ENCODE measurements at regions not wholly inside any gene's neighbourhood (a gene's known extent, or its start where the extent isn't known, plus 50 kb on each side); places are given as distances from the start of the nearest gene placed in this dataset.

- Mint-ChIP-seq H3K36me3 (ENCODE audit: low read depth) (no peaks in the 10 kb centered on the region), H3K27ac (no peak overlapping the region), H3K9me3 (no peaks in the 10 kb centered on the region), H3K4me3 (no peak overlapping the region), H3K4me1 (no peaks in the 10 kb centered on the region), H3K27me3 (peaks cover 3% of the 10 kb centered on the region)
- ATAC-seq (replicated peaks), result no peak
Measured at GRCh38 chrX:129238011-129238410, 285.3 kb downstream of the SMARCA1 start.

- H3K27me3 Mint-ChIP-seq, result peaks cover 3% of the 10 kb centered on the region
- no peaks in the 10 kb centered on the region for H3K4me1 Mint-ChIP-seq
- no peaks in the 10 kb centered on the region for H3K36me3 Mint-ChIP-seq (ENCODE audit: low read depth)
- no peak overlapping the region for H3K4me3 Mint-ChIP-seq
- no peak for ATAC-seq (replicated peaks)
- H3K9me3 Mint-ChIP-seq, result no peaks in the 10 kb centered on the region
- H3K27ac Mint-ChIP-seq, result no peak overlapping the region
Measured at GRCh38 chrX:129235903-129236302, 287.4 kb downstream of the SMARCA1 start.

- ATAC-seq (replicated peaks), result no peak
- no peaks in the 10 kb centered on the region for H3K36me3 Mint-ChIP-seq (ENCODE audit: low read depth)
- H3K9me3 Mint-ChIP-seq, result no peaks in the 10 kb centered on the region
Measured at GRCh38 chrX:129233786-129234185, 289.5 kb downstream of the SMARCA1 start.

GRCh38 chrX:129230850-129231512 is 292.3 kb downstream of the SMARCA1 start:
- Mint-ChIP-seq H3K4me3 (no peak overlapping the region), H3K27ac (no peak overlapping the region), H3K9me3 (no peaks in the 10 kb centered on the region), H3K36me3 (ENCODE audit: low read depth) (no peaks in the 10 kb centered on the region), H3K27me3 (no peaks in the 10 kb centered on the region), H3K4me1 (no peaks in the 10 kb centered on the region)
- no peak for ATAC-seq (replicated peaks)

More at GRCh38 chrX:129233786-129234185, 289.5 kb downstream of the SMARCA1 start:
- H3K27ac Mint-ChIP-seq, result no peak overlapping the region
- peaks cover 3% of the 10 kb centered on the region for H3K27me3 Mint-ChIP-seq
- no peak overlapping the region for H3K4me3 Mint-ChIP-seq
- no peaks in the 10 kb centered on the region for H3K4me1 Mint-ChIP-seq

- no peaks in the 10 kb centered on the region for H3K36me3 Mint-ChIP-seq (ENCODE audit: low read depth)
- H3K4me1 Mint-ChIP-seq, result no peaks in the 10 kb centered on the region
- ATAC-seq (replicated peaks), result no peak
- H3K27ac Mint-ChIP-seq, result no peak overlapping the region
- H3K4me3 Mint-ChIP-seq, result no peak overlapping the region
- H3K9me3 Mint-ChIP-seq, result no peaks in the 10 kb centered on the region
- no peaks in the 10 kb centered on the region for H3K27me3 Mint-ChIP-seq
Measured at GRCh38 chrX:129230168-129230567, 293.1 kb downstream of the SMARCA1 start.

- H3K27ac Mint-ChIP-seq, result no peak overlapping the region
- no peak for ATAC-seq (replicated peaks)
- no peaks in the 10 kb centered on the region for H3K27me3 Mint-ChIP-seq
- no peak overlapping the region for H3K4me3 Mint-ChIP-seq
- no peaks in the 10 kb centered on the region for H3K9me3 Mint-ChIP-seq
- no peaks in the 10 kb centered on the region for H3K36me3 Mint-ChIP-seq (ENCODE audit: low read depth)
- no peaks in the 10 kb centered on the region for H3K4me1 Mint-ChIP-seq
Measured at GRCh38 chrX:129227366-129227765, 295.9 kb downstream of the SMARCA1 start.

GRCh38 chrX:129193357-129193756 is 329.9 kb downstream of the SMARCA1 start:
- no peaks in the 10 kb centered on the region for H3K27me3 Mint-ChIP-seq
- H3K4me1 Mint-ChIP-seq, result no peaks in the 10 kb centered on the region
- ATAC-seq (replicated peaks), result no peak
- no peaks in the 10 kb centered on the region for H3K36me3 Mint-ChIP-seq (ENCODE audit: low read depth)
- H3K9me3 Mint-ChIP-seq, result no peaks in the 10 kb centered on the region
- no peak overlapping the region for H3K27ac Mint-ChIP-seq
- H3K4me3 Mint-ChIP-seq, result no peak overlapping the region

- Mint-ChIP-seq H3K27ac (no peak overlapping the region), H3K36me3 (ENCODE audit: low read depth) (no peaks in the 10 kb centered on the region), H3K27me3 (no peaks in the 10 kb centered on the region), H3K4me1 (no peaks in the 10 kb centered on the region), H3K4me3 (no peak overlapping the region), H3K9me3 (no peaks in the 10 kb centered on the region)
- ATAC-seq (replicated peaks), result no peak
Measured at GRCh38 chrX:129188231-129188630, 335.1 kb downstream of the SMARCA1 start.

GRCh38 chrX:129176710-129177109 is 346.6 kb downstream of the SMARCA1 start:
- H3K9me3 Mint-ChIP-seq, result no peaks in the 10 kb centered on the region
- no peaks in the 10 kb centered on the region for H3K36me3 Mint-ChIP-seq (ENCODE audit: low read depth)
- no peak for ATAC-seq (replicated peaks)
- no peaks in the 10 kb centered on the region for H3K27me3 Mint-ChIP-seq
- no peak overlapping the region for H3K4me3 Mint-ChIP-seq
- no peaks in the 10 kb centered on the region for H3K4me1 Mint-ChIP-seq
- H3K27ac Mint-ChIP-seq, result no peak overlapping the region

GRCh38 chrX:129161108-129161507 is 362.2 kb downstream of the SMARCA1 start:
- H3K27ac Mint-ChIP-seq, result no peak overlapping the region
- no peak for ATAC-seq (replicated peaks)
- H3K27me3 Mint-ChIP-seq, result peaks cover 2% of the 10 kb centered on the region
- H3K4me3 Mint-ChIP-seq, result no peak overlapping the region
- no peaks in the 10 kb centered on the region for H3K4me1 Mint-ChIP-seq
- no peaks in the 10 kb centered on the region for H3K9me3 Mint-ChIP-seq
- H3K36me3 Mint-ChIP-seq (ENCODE audit: low read depth), result no peaks in the 10 kb centered on the region

GRCh38 chrX:129158505-129158904 is 364.8 kb downstream of the SMARCA1 start:
- Mint-ChIP-seq H3K36me3 (ENCODE audit: low read depth) (no peaks in the 10 kb centered on the region), H3K9me3 (no peaks in the 10 kb centered on the region), H3K27me3 (peaks cover 2% of the 10 kb centered on the region), H3K27ac (no peak overlapping the region), H3K4me3 (no peak overlapping the region), H3K4me1 (no peaks in the 10 kb centered on the region)
- no peak for ATAC-seq (replicated peaks)

- H3K4me1 Mint-ChIP-seq, result no peaks in the 10 kb centered on the region
Measured at GRCh38 chrX:129145840-129146272, 377.4 kb downstream of the SMARCA1 start.

GRCh38 chrX:129145385-129145784 is 377.9 kb downstream of the SMARCA1 start:
- Mint-ChIP-seq H3K36me3 (ENCODE audit: low read depth) (no peaks in the 10 kb centered on the region), H3K4me3 (no peak overlapping the region), H3K27ac (no peak overlapping the region), H3K9me3 (no peaks in the 10 kb centered on the region), H3K4me1 (no peaks in the 10 kb centered on the region), H3K27me3 (no peaks in the 10 kb centered on the region)
- ATAC-seq (replicated peaks), result no peak

More at GRCh38 chrX:129145840-129146272, 377.4 kb downstream of the SMARCA1 start:
- H3K9me3 Mint-ChIP-seq, result no peaks in the 10 kb centered on the region
- no peaks in the 10 kb centered on the region for H3K36me3 Mint-ChIP-seq (ENCODE audit: low read depth)
- no peak for ATAC-seq (replicated peaks)
- no peaks in the 10 kb centered on the region for H3K27me3 Mint-ChIP-seq
- no peak overlapping the region for H3K27ac Mint-ChIP-seq
- no peak overlapping the region for H3K4me3 Mint-ChIP-seq

GRCh38 chrX:129144172-129145038 is 378.9 kb downstream of the SMARCA1 start:
- H3K4me3 Mint-ChIP-seq, result no peak overlapping the region
- H3K27me3 Mint-ChIP-seq, result no peaks in the 10 kb centered on the region
- no peak overlapping the region for H3K27ac Mint-ChIP-seq
- H3K9me3 Mint-ChIP-seq, result no peaks in the 10 kb centered on the region
- H3K36me3 Mint-ChIP-seq (ENCODE audit: low read depth), result no peaks in the 10 kb centered on the region
- H3K4me1 Mint-ChIP-seq, result no peaks in the 10 kb centered on the region
- ATAC-seq (replicated peaks), result no peak
